GM19372 (cell line): ENCODE measurements at regions not wholly inside any gene's neighbourhood (a gene's known extent, or its start where the extent isn't known, plus 50 kb on each side); places are given as distances from the start of the nearest gene placed in this dataset.
"Not testable (repeated sequence)": the region's sequence is repeated elsewhere in the genome, so short reads cannot be mapped to it uniquely, and the experiment has no call there.

ENCODE experiments used
- ATAC-seq: cut with Tn5 transposase; IDR thresholded peaks from one replicate; pipeline ENCODE4 v1.9.1; 2021; ENCODE audit warnings: mild to moderate bottlenecking, low read depth, moderate library complexity; ENCODE audit not compliant: unreplicated experiment

- no peak for ATAC-seq
Measured at GRCh38 chr4:81586706-81587105, 115.0 kb upstream of the RASGEF1B start.

- not testable (repeated sequence) for ATAC-seq
Measured at GRCh38 chr4:81580994-81581374, 109.3 kb upstream of the RASGEF1B start.

- ATAC-seq = no peak
Measured at GRCh38 chr4:81580346-81580993, 108.8 kb upstream of the RASGEF1B start.

GRCh38 chr4:81577392-81577791 is 105.7 kb upstream of the RASGEF1B start:
- ATAC-seq = no peak

- ATAC-seq = no peak
Measured at GRCh38 chr4:81574991-81575390, 103.3 kb upstream of the RASGEF1B start.

GRCh38 chr4:81573840-81574239 is 102.1 kb upstream of the RASGEF1B start:
- no peak for ATAC-seq

- ATAC-seq = no peak
Measured at GRCh38 chr4:81572402-81572801, 100.7 kb upstream of the RASGEF1B start.

- ATAC-seq = no peak
Measured at GRCh38 chr4:81571105-81571504, 99.4 kb upstream of the RASGEF1B start.

- ATAC-seq = no peak
Measured at GRCh38 chr4:81566161-81566591, 94.5 kb upstream of the RASGEF1B start.

GRCh38 chr4:81565142-81565870 is 93.6 kb upstream of the RASGEF1B start:
- ATAC-seq = no peak

- no peak for ATAC-seq
Measured at GRCh38 chr4:81564025-81564424, 92.3 kb upstream of the RASGEF1B start.

GRCh38 chr4:81562093-81562492 is 90.4 kb upstream of the RASGEF1B start:
- ATAC-seq = peak; percentile 91

GRCh38 chr4:81557306-81557705 is 85.6 kb upstream of the RASGEF1B start:
- no peak for ATAC-seq

- ATAC-seq = no peak
Measured at GRCh38 chr4:81555489-81555888, 83.8 kb upstream of the RASGEF1B start.

- no peak for ATAC-seq
Measured at GRCh38 chr4:81552086-81552485, 80.4 kb upstream of the RASGEF1B start.

GRCh38 chr4:81550388-81550859 is 78.7 kb upstream of the RASGEF1B start:
- ATAC-seq = no peak

GRCh38 chr4:81549984-81550383 is 78.3 kb upstream of the RASGEF1B start:
- no peak for ATAC-seq

- no peak for ATAC-seq
Measured at GRCh38 chr4:81546777-81547176, 75.1 kb upstream of the RASGEF1B start.

GRCh38 chr4:81541161-81541945 is 69.6 kb upstream of the RASGEF1B start:
- no peak for ATAC-seq

GRCh38 chr4:81538716-81539427 is 67.2 kb upstream of the RASGEF1B start:
- no peak for ATAC-seq

- ATAC-seq = no peak
Measured at GRCh38 chr4:81531410-81531809, 59.7 kb upstream of the RASGEF1B start.
